GM12878 (cell line): ENCODE measurements at regions not wholly inside any gene's neighbourhood (a gene's known extent, or its start where the extent isn't known, plus 50 kb on each side); places are given as distances from the start of the nearest gene placed in this dataset.
A peak's percentile ranks its signal among the peaks of the same experiment; 100 is the strongest.

Experiments used
- ASH2L ChIP-seq: fragments of 300-600, 200-600 bp; sonication (generic); IDR thresholded peaks from 2 replicates; pipeline ENCODE4 v1.6.1; 2017; ENCODE audit warnings: low read depth, mild to moderate bottlenecking, borderline replicate concordance
- BACH1 ChIP-seq: fragments of 450-650 bp; IDR thresholded peaks from 2 replicates; pipeline ENCODE4 v1.6.1; 2017; ENCODE audit warnings: mild to moderate bottlenecking, borderline replicate concordance
- HCFC1 ChIP-seq: fragments of 150-350 bp; IDR thresholded peaks from 2 replicates; pipeline ENCODE4 v1.6.1; 2014; ENCODE audit warnings: low read length
- HDAC2 ChIP-seq: fragments of 200-600 bp; sonication (generic); IDR thresholded peaks from 2 replicates; pipeline ENCODE4 v1.6.1; 2017
- JUND ChIP-seq: IDR thresholded peaks from 2 replicates; pipeline ENCODE4 v1.6.1; 2012; ENCODE audit warnings: low read depth, mild to moderate bottlenecking, low read length, improper control_type of control experiment, moderate library complexity
- MYC ChIP-seq: IDR thresholded peaks from 2 replicates; pipeline ENCODE4 v1.6.1; 2011; ENCODE audit warnings: mild to moderate bottlenecking, low read length, moderate library complexity, inconsistent platforms; ENCODE audit not compliant: insufficient read depth, insufficient replicate concordance, insufficient read length, severe bottlenecking
- RCOR1 ChIP-seq: conservative IDR thresholded peaks from 2 replicates; pipeline ENCODE4 v1.6.1; 2012; ENCODE audit warnings: low read depth, low read length, improper control_type of control experiment
- SMAD5 ChIP-seq: IDR thresholded peaks from 2 replicates; pipeline ENCODE4 v1.6.1; 2016; ENCODE audit warnings: antibody characterized with exemption, low read depth
- SRF ChIP-seq, 2 experiments: IDR thresholded peaks; 2 replicates each; pipeline ENCODE4 v1.6.1; 2011; ENCODE audit warnings: low read depth in 2 of 2, low read length in 2 of 2, mild to moderate bottlenecking in 1 of 2, moderate library complexity in 1 of 2
- SUPT20H ChIP-seq: IDR thresholded peaks from 2 replicates; pipeline ENCODE4 v1.6.1; 2011; ENCODE audit warnings: low read depth, mild to moderate bottlenecking, low read length, moderate library complexity, borderline replicate concordance; ENCODE audit not compliant: control insufficient read depth
- ZNF217 ChIP-seq: fragments of 450-650 bp; IDR thresholded peaks from 2 replicates; pipeline ENCODE4 v1.6.1; 2017; ENCODE audit warnings: antibody characterized with exemption, mild to moderate bottlenecking
- TF ChIP-seq, protein P1 (sequence below): IDR thresholded peaks from 2 replicates; pipeline ENCODE4 v1.6.1; 2012; ENCODE audit warnings: low read length, inconsistent platforms
- TF ChIP-seq, protein P2 (sequence below): fragments of 150-350 bp; IDR thresholded peaks from 2 replicates; pipeline ENCODE4 v1.6.1; 2014; ENCODE audit warnings: mild to moderate bottlenecking, low read depth, low read length
- TF ChIP-seq, protein P3 (sequence below): fragments of 450-650 bp; IDR thresholded peaks from 2 replicates; pipeline ENCODE4 v1.6.1; 2014; ENCODE audit warnings: mild to moderate bottlenecking
- TF ChIP-seq, protein P4 (sequence below): IDR thresholded peaks from 2 replicates; pipeline ENCODE4 v1.6.1; 2012; ENCODE audit warnings: low read depth, low read length, improper control_type of control experiment
- TF ChIP-seq, protein P5 (sequence below): fragments of 450-650 bp; IDR thresholded peaks from 2 replicates; pipeline ENCODE4 v1.6.1; 2018; ENCODE audit warnings: borderline replicate concordance, mild to moderate bottlenecking; ENCODE audit not compliant: partially characterized antibody
- TF ChIP-seq, protein P6 (sequence below): IDR thresholded peaks from 2 replicates; pipeline ENCODE4 v1.6.1; 2012; ENCODE audit warnings: mild to moderate bottlenecking, low read depth, low read length

DNA sequence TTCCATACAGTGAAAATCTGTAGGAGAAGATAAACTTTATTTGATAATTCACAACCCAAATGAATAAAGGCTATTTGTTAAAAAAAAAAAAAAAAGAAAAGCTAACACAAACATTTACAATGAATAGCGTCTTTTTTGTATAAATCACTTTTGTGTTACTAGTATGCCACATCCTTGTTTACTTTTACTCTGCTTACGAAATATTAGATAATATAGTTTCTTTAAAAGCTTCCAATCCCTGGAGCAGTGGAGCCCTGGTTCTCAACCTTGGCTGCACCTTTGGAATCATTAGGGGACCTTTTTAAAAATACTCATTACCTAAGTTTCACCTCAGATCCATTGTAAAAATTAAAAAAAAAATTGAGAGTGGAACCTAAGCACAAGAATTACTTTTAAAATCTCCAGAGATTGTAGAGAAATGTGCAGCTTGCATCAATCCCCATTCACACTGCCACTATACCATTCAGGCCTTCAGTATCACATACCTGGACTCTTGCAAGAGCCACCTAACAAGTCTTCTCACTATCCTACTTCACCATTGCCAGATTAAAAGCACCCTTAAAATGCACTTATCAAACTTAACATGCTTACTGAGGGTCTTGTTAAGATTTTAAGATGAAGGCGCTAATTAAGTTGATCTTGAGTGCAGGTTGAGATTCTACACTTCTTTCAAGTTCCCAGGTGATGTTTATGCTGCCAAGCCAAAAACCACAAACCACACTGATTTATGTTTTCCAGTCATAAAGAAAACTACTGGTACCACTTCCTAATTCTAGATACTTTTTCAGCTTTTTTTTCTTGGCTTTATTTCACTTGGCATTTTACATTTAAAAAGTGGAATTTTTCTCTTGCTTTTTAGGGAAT is 59.7 kb upstream of the ZC3H15 start (continued):
- no peak for TF ChIP-seq SUPT20H
- TF ChIP-seq ZNF217: peak; percentile 79
- TF ChIP-seq, protein P1, sequence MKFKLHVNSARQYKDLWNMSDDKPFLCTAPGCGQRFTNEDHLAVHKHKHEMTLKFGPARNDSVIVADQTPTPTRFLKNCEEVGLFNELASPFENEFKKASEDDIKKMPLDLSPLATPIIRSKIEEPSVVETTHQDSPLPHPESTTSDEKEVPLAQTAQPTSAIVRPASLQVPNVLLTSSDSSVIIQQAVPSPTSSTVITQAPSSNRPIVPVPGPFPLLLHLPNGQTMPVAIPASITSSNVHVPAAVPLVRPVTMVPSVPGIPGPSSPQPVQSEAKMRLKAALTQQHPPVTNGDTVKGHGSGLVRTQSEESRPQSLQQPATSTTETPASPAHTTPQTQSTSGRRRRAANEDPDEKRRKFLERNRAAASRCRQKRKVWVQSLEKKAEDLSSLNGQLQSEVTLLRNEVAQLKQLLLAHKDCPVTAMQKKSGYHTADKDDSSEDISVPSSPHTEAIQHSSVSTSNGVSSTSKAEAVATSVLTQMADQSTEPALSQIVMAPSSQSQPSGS: peak; percentile 90
- no peak for TF ChIP-seq ASH2L
- TF ChIP-seq, protein P2, sequence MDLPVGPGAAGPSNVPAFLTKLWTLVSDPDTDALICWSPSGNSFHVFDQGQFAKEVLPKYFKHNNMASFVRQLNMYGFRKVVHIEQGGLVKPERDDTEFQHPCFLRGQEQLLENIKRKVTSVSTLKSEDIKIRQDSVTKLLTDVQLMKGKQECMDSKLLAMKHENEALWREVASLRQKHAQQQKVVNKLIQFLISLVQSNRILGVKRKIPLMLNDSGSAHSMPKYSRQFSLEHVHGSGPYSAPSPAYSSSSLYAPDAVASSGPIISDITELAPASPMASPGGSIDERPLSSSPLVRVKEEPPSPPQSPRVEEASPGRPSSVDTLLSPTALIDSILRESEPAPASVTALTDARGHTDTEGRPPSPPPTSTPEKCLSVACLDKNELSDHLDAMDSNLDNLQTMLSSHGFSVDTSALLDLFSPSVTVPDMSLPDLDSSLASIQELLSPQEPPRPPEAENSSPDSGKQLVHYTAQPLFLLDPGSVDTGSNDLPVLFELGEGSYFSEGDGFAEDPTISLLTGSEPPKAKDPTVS: no peak
- TF ChIP-seq HCFC1: no peak
- peak; percentile 73; the same call in 1 of the 2 replicates for TF ChIP-seq BACH1
- no peak for TF ChIP-seq HDAC2
- TF ChIP-seq SRF (IDR thresholded peaks at IDR 0.05; ENCODE audit: low read depth in 2 of 2, low read length in 2 of 2): no peak
- TF ChIP-seq MYC: no peak
- TF ChIP-seq SMAD5: no peak
- peak; percentile 66; the same call in 1 of the 2 replicates for TF ChIP-seq JUND
- TF ChIP-seq, protein P3, sequence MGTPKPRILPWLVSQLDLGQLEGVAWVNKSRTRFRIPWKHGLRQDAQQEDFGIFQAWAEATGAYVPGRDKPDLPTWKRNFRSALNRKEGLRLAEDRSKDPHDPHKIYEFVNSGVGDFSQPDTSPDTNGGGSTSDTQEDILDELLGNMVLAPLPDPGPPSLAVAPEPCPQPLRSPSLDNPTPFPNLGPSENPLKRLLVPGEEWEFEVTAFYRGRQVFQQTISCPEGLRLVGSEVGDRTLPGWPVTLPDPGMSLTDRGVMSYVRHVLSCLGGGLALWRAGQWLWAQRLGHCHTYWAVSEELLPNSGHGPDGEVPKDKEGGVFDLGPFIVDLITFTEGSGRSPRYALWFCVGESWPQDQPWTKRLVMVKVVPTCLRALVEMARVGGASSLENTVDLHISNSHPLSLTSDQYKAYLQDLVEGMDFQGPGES: no peak
- TF ChIP-seq, protein P4, sequence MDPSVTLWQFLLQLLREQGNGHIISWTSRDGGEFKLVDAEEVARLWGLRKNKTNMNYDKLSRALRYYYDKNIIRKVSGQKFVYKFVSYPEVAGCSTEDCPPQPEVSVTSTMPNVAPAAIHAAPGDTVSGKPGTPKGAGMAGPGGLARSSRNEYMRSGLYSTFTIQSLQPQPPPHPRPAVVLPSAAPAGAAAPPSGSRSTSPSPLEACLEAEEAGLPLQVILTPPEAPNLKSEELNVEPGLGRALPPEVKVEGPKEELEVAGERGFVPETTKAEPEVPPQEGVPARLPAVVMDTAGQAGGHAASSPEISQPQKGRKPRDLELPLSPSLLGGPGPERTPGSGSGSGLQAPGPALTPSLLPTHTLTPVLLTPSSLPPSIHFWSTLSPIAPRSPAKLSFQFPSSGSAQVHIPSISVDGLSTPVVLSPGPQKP: no peak
- TF ChIP-seq, protein P5, sequence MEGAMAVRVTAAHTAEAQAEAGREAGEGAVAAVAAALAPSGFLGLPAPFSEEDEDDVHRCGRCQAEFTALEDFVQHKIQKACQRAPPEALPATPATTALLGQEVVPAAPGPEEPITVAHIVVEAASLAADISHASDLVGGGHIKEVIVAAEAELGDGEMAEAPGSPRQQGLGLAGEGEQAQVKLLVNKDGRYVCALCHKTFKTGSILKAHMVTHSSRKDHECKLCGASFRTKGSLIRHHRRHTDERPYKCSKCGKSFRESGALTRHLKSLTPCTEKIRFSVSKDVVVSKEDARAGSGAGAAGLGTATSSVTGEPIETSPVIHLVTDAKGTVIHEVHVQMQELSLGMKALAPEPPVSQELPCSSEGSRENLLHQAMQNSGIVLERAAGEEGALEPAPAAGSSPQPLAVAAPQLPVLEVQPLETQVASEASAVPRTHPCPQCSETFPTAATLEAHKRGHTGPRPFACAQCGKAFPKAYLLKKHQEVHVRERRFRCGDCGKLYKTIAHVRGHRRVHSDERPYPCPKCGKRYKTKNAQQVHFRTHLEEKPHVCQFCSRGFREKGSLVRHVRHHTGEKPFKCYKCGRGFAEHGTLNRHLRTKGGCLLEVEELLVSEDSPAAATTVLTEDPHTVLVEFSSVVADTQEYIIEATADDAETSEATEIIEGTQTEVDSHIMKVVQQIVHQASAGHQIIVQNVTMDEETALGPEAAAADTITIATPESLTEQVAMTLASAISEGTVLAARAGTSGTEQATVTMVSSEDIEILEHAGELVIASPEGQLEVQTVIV: no peak
- TF ChIP-seq, protein P6, sequence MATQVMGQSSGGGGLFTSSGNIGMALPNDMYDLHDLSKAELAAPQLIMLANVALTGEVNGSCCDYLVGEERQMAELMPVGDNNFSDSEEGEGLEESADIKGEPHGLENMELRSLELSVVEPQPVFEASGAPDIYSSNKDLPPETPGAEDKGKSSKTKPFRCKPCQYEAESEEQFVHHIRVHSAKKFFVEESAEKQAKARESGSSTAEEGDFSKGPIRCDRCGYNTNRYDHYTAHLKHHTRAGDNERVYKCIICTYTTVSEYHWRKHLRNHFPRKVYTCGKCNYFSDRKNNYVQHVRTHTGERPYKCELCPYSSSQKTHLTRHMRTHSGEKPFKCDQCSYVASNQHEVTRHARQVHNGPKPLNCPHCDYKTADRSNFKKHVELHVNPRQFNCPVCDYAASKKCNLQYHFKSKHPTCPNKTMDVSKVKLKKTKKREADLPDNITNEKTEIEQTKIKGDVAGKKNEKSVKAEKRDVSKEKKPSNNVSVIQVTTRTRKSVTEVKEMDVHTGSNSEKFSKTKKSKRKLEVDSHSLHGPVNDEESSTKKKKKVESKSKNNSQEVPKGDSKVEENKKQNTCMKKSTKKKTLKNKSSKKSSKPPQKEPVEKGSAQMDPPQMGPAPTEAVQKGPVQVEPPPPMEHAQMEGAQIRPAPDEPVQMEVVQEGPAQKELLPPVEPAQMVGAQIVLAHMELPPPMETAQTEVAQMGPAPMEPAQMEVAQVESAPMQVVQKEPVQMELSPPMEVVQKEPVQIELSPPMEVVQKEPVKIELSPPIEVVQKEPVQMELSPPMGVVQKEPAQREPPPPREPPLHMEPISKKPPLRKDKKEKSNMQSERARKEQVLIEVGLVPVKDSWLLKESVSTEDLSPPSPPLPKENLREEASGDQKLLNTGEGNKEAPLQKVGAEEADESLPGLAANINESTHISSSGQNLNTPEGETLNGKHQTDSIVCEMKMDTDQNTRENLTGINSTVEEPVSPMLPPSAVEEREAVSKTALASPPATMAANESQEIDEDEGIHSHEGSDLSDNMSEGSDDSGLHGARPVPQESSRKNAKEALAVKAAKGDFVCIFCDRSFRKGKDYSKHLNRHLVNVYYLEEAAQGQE: no peak
- TF ChIP-seq RCOR1: no peak
